ENCODE measurements at regions not wholly inside any gene's neighbourhood (a gene's known extent, or its start where the extent isn't known, plus 50 kb on each side); places are given as distances from the start of the nearest gene placed in this dataset.

- no peak overlapping the region for H3K27ac ChIP-seq (replicated peaks)
- no peak for DNase-seq (ENCODE audit: low read depth in 1 of 2, low spot score in 1 of 2)
- no peak overlapping the region for H3K4me3 ChIP-seq (replicated peaks; ENCODE audit: insufficient read depth, low read length)
- TF ChIP-seq GABPA (IDR thresholded peaks at IDR 0.05; ENCODE audit: low read depth): no peak
- TF ChIP-seq, protein P1, sequence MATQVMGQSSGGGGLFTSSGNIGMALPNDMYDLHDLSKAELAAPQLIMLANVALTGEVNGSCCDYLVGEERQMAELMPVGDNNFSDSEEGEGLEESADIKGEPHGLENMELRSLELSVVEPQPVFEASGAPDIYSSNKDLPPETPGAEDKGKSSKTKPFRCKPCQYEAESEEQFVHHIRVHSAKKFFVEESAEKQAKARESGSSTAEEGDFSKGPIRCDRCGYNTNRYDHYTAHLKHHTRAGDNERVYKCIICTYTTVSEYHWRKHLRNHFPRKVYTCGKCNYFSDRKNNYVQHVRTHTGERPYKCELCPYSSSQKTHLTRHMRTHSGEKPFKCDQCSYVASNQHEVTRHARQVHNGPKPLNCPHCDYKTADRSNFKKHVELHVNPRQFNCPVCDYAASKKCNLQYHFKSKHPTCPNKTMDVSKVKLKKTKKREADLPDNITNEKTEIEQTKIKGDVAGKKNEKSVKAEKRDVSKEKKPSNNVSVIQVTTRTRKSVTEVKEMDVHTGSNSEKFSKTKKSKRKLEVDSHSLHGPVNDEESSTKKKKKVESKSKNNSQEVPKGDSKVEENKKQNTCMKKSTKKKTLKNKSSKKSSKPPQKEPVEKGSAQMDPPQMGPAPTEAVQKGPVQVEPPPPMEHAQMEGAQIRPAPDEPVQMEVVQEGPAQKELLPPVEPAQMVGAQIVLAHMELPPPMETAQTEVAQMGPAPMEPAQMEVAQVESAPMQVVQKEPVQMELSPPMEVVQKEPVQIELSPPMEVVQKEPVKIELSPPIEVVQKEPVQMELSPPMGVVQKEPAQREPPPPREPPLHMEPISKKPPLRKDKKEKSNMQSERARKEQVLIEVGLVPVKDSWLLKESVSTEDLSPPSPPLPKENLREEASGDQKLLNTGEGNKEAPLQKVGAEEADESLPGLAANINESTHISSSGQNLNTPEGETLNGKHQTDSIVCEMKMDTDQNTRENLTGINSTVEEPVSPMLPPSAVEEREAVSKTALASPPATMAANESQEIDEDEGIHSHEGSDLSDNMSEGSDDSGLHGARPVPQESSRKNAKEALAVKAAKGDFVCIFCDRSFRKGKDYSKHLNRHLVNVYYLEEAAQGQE (IDR thresholded peaks at IDR 0.05; ENCODE audit: insufficient replicate concordance, low read depth): no peak
- no peak for TF ChIP-seq POLR2AphosphoS5 (IDR thresholded peaks at IDR 0.05; ENCODE audit: low read depth)
- TF ChIP-seq SPI1 (IDR thresholded peaks at IDR 0.05; ENCODE audit: borderline replicate concordance, low read depth): no peak
- TF ChIP-seq CTCF (IDR thresholded peaks at IDR 0.05; ENCODE audit: insufficient read depth, low read length): no peak
- peaks cover 8% of the 10 kb centered on the region for H3K27me3 ChIP-seq (ENCODE audit: insufficient read depth, poor library complexity, severe bottlenecking)
Measured at GRCh38 chr10:113459626-113460280, 93.1 kb upstream of the HABP2 start.

DNA sequence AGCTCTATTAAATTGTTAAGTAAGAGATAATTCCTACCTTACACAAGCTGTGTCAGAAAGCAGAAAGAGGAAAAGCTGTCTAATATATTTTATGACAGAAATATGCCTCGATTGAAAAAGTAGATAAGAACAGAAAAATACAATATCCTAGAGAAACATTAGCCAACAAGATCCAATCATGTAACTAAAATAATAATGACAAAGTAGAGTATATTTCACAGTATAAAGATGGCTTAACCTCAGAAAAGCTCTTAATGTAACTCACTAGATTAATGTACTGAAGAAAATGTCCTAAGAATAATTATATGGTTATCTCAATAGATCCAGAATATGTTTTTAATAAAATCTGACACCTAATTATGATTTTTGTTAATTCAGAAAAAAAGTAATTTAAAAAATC is 89.8 kb upstream of the HABP2 start:
- Histone ChIP-seq H3K4me3 (replicated peaks; ENCODE audit: insufficient read depth, low read length) (no peak overlapping the region), H3K27me3 (ENCODE audit: insufficient read depth, poor library complexity, severe bottlenecking) (peaks cover 8% of the 10 kb centered on the region), H3K27ac (replicated peaks) (no peak overlapping the region)
- DNase-seq (ENCODE audit: low read depth in 1 of 2, low spot score in 1 of 2): no peak
- TF ChIP-seq GABPA (IDR thresholded peaks at IDR 0.05; ENCODE audit: low read depth) (no peak), CTCF (IDR thresholded peaks at IDR 0.05; ENCODE audit: insufficient read depth, low read length) (no peak), SPI1 (IDR thresholded peaks at IDR 0.05; ENCODE audit: borderline replicate concordance, low read depth) (no peak), POLR2AphosphoS5 (IDR thresholded peaks at IDR 0.05; ENCODE audit: low read depth) (no peak)
- TF ChIP-seq, protein P1 (IDR thresholded peaks at IDR 0.05; ENCODE audit: insufficient replicate concordance, low read depth): no peak

GRCh38 chr10:113463777-113464176 is 89.1 kb upstream of the HABP2 start:
- Histone ChIP-seq H3K27me3 (ENCODE audit: insufficient read depth, poor library complexity, severe bottlenecking) (peaks cover 8% of the 10 kb centered on the region), H3K4me3 (replicated peaks; ENCODE audit: insufficient read depth, low read length) (no peak overlapping the region), H3K27ac (replicated peaks) (no peak overlapping the region)
- no peak for TF ChIP-seq CTCF (IDR thresholded peaks at IDR 0.05; ENCODE audit: insufficient read depth, low read length)
- DNase-seq (ENCODE audit: low read depth in 1 of 2, low spot score in 1 of 2): no peak

GRCh38 chr10:113469796-113470195 is 83.1 kb upstream of the HABP2 start:
- H3K4me3 ChIP-seq (replicated peaks; ENCODE audit: insufficient read depth, low read length): no peak overlapping the region
- DNase-seq (ENCODE audit: low read depth in 1 of 2, low spot score in 1 of 2): no peak
- no peaks in the 10 kb centered on the region for H3K27me3 ChIP-seq (ENCODE audit: insufficient read depth, poor library complexity, severe bottlenecking)
- no peak overlapping the region for H3K27ac ChIP-seq (replicated peaks)
- TF ChIP-seq SPI1 (IDR thresholded peaks at IDR 0.05; ENCODE audit: borderline replicate concordance, low read depth) (no peak), CTCF (IDR thresholded peaks at IDR 0.05; ENCODE audit: insufficient read depth, low read length) (no peak), POLR2AphosphoS5 (IDR thresholded peaks at IDR 0.05; ENCODE audit: low read depth) (no peak), GABPA (IDR thresholded peaks at IDR 0.05; ENCODE audit: low read depth) (no peak)
- TF ChIP-seq, protein P1 (IDR thresholded peaks at IDR 0.05; ENCODE audit: insufficient replicate concordance, low read depth): no peak

Measured in HL-60 (cell line).